Small intestine (tissue), 7 donors: ENCODE measurements at regions not wholly inside any gene's neighbourhood (a gene's known extent, or its start where the extent isn't known, plus 50 kb on each side); places are given as distances from the start of the nearest gene placed in this dataset.
"Not testable (repeated sequence)": the region's sequence is repeated elsewhere in the genome, so short reads cannot be mapped to it uniquely, and the experiment has no call there.

Source experiments
- DNase-seq, 2 donors: peaks; one replicate each; pipeline versions ENCODE4 v3.0.0 to v3.0.0-alpha.2; 2013
- FAIRE-seq: peaks from 2 replicates; lab custom pipeline; 2012; peaks lifted over from hg19 to GRCh38; lab: Jason Lieb, UNC
- H3K27ac ChIP-seq, 3 donors: one replicate each; pipeline ENCODE4 v1.5.1; 2013; ENCODE audit warnings: low read length in 2 of 3, mild to moderate bottlenecking in 2 of 3, control low read depth in 1 of 3, inconsistent platforms in 1 of 3, low read depth in 1 of 3, moderate library complexity in 1 of 3
- H3K27me3 ChIP-seq, 3 donors: one replicate each; pipeline ENCODE4 v1.6.1; 2013; ENCODE audit warnings: low read length in 3 of 3, inconsistent platforms in 1 of 3; ENCODE audit not compliant: control insufficient read depth in 3 of 3, insufficient read depth in 3 of 3
- H3K36me3 ChIP-seq, 3 donors: one replicate each; pipeline ENCODE4 v1.6.1; 2013; ENCODE audit warnings: low read length in 3 of 3, inconsistent platforms in 1 of 3, low read depth in 1 of 3, mild to moderate bottlenecking in 1 of 3, moderate library complexity in 1 of 3; ENCODE audit not compliant: control insufficient read depth in 3 of 3, insufficient read depth in 2 of 3
- H3K4me1 ChIP-seq, 3 donors: one replicate each; pipeline ENCODE4 v1.6.1; 2013; ENCODE audit warnings: low read length in 2 of 3, inconsistent platforms in 1 of 3, low read depth in 1 of 3, mild to moderate bottlenecking in 1 of 3, moderate library complexity in 1 of 3; ENCODE audit not compliant: control insufficient read depth in 3 of 3, insufficient read depth in 2 of 3
- H3K4me3 ChIP-seq, 3 donors: one replicate each; pipeline ENCODE4 v1.5.1; 2013; ENCODE audit warnings: low read length in 3 of 3, control low read depth in 1 of 3, inconsistent platforms in 1 of 3, low read depth in 1 of 3, mild to moderate bottlenecking in 1 of 3, moderate library complexity in 1 of 3
- H3K9me3 ChIP-seq, 2 donors: one replicate each; pipeline ENCODE4 v1.6.1; 2013; ENCODE audit warnings: low read depth in 1 of 2, low read length in 1 of 2; ENCODE audit not compliant: control insufficient read depth in 2 of 2, insufficient read depth in 1 of 2
- WGBS, 3 donors: extraction: QIAGEN DNeasy Blood & Tissue Kit; methylation state at CpG; one replicate each; pipeline ENCODE4 v1.1.7; 2013; 5-methylcytosine and 5-hydroxymethylcytosine counted together
- donor health status: healthy with polysubstance abuse.
- donor health status: control.
- donor health status: control.
- donor health status: Bipolar disorder and iron deficiency.
- donor health status: healthy.

- H3K9me3 ChIP-seq, DNase-seq, H3K4me1 ChIP-seq, H3K27me3 ChIP-seq, H3K27ac ChIP-seq, FAIRE-seq, H3K4me3 ChIP-seq, H3K36me3 ChIP-seq: not testable (repeated sequence)
- 18 to 46% (median 35%) methylated on average over 1 of the region's 2 CpGs for WGBS, 3 donors
These were observed 155.9 kb downstream of the POTEB3 start for GRCh38 chr15:21284353-21284752.

- DNase-seq, H3K9me3 ChIP-seq, H3K27me3 ChIP-seq, H3K4me3 ChIP-seq, H3K36me3 ChIP-seq, FAIRE-seq, H3K4me1 ChIP-seq, H3K27ac ChIP-seq: not testable (repeated sequence)
- no CpG with 5 or more reads among the region's 1 CpG for WGBS, 3 donors
These were observed 157.1 kb downstream of the POTEB3 start for GRCh38 chr15:21283210-21283609.

GRCh38 chr15:21280272-21280671, 160.0 kb downstream of the POTEB3 start:
- WGBS, 3 donors = no CpG with 5 or more reads among the region's 3 CpGs
- not testable (repeated sequence) for H3K4me3 ChIP-seq, H3K27me3 ChIP-seq, FAIRE-seq, DNase-seq, H3K27ac ChIP-seq, H3K36me3 ChIP-seq, H3K4me1 ChIP-seq, H3K9me3 ChIP-seq

GRCh38 chr15:21272176-21272982, 167.9 kb downstream of the POTEB3 start:
- not testable (repeated sequence) for DNase-seq, FAIRE-seq
- WGBS, 3 donors = 48 to 53% (median 51%) methylated on average over 3 of the region's 3 CpGs

GRCh38 chr15:21271566-21271965, 168.7 kb downstream of the POTEB3 start:
- FAIRE-seq (no peak), DNase-seq (no peak)
- Histone ChIP-seq H3K27ac (no peak overlapping the region), H3K27me3 (no peaks in the 10 kb centered on the region), H3K4me3 (no peak overlapping the region), H3K9me3 (peaks cover 1 to 24% of the 10 kb centered on the region in 2 donors), H3K36me3 (no peaks in the 10 kb centered on the region), H3K4me1 (no peaks in the 10 kb centered on the region)
- WGBS, 3 donors = 27 to 60% (median 50%) methylated on average over 2 of the region's 2 CpGs

More at GRCh38 chr15:21272176-21272982, 167.9 kb downstream of the POTEB3 start:
- not testable (repeated sequence) for H3K36me3 ChIP-seq, H3K4me3 ChIP-seq, H3K27me3 ChIP-seq, H3K27ac ChIP-seq, H3K4me1 ChIP-seq
- H3K9me3 ChIP-seq = peaks cover 1 to 21% of the 10 kb centered on the region in 2 donors

GRCh38 chr15:21270474-21270873, 169.8 kb downstream of the POTEB3 start:
- Histone ChIP-seq H3K4me1 (no peaks in the 10 kb centered on the region), H3K36me3 (no peaks in the 10 kb centered on the region), H3K27ac (no peak overlapping the region), H3K9me3 (peaks cover 1 to 24% of the 10 kb centered on the region in 2 donors), H3K4me3 (no peak overlapping the region), H3K27me3 (no peaks in the 10 kb centered on the region)
- WGBS, 3 donors = 42 to 53% (median 42%) methylated on average over 3 of the region's 3 CpGs
- FAIRE-seq (no peak), DNase-seq (no peak)

- FAIRE-seq, DNase-seq, H3K4me3 ChIP-seq, H3K27ac ChIP-seq, H3K36me3 ChIP-seq, H3K27me3 ChIP-seq, H3K4me1 ChIP-seq: not testable (repeated sequence)
- WGBS, 3 donors = 75 to 77% (median 76%) methylated on average over 4 of the region's 4 CpGs
- peaks cover 1 to 28% of the 10 kb centered on the region in 2 donors for H3K9me3 ChIP-seq
These were observed 170.6 kb downstream of the POTEB3 start for GRCh38 chr15:21269673-21270072.

GRCh38 chr15:21269121-21269520, 171.2 kb downstream of the POTEB3 start:
- DNase-seq (no peak), FAIRE-seq (no peak)
- 80 to 82% (median 81%) methylated on average over 8 of the region's 8 CpGs for WGBS, 3 donors
- Histone ChIP-seq H3K9me3 (peaks cover 1 to 29% of the 10 kb centered on the region in 2 donors), H3K4me3 (no peak overlapping the region), H3K36me3 (no peaks in the 10 kb centered on the region), H3K27me3 (no peaks in the 10 kb centered on the region), H3K4me1 (no peaks in the 10 kb centered on the region), H3K27ac (no peak overlapping the region)
